DMS153 (cell line): ENCODE measurements at regions not wholly inside any gene's neighbourhood (a gene's known extent, or its start where the extent isn't known, plus 50 kb on each side); places are given as distances from the start of the nearest gene placed in this dataset.

Experiments
- DNase-seq: peaks from one replicate; lab custom pipeline; 2025; lab: John Stamatoyannopoulos, UW

DNA sequence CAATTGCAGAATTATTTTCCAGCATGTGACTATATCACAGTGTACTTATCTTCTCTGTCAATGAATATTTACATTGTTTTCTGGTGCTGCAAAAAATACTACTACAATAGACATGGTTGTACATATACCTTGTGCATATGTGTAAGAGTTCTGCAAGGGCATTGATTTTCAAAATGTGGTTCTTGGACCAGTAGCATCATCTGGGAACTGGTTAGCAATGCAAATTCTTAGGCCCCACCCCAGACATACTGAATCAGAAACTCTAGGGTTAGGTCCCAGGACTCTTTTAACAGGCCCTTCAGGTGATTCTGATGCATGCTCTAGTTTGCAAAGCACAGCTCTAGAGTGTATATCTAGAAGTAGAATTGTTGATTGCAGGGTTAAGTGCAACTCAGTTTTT is 292.3 kb downstream of the ZNF621 start:
- no peak for DNase-seq

DNA sequence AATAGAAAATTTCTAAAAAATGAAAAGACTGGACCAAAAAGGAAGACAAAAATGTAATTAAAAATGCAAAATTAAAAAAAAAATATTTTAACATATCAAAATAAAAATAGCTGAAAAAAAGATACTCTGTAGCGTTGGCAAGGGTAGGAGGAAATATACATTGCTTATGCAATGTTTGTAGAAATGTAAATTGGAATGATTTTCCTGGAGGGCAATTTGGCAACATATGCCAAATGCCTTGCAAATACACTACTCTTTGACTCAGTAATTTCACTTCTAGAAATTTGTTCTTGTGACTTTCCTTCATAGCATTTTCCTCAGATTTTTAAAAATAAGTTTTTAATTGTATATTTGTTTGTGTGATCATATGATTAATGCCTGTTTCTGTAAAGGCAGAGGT is 296.6 kb downstream of the ZNF621 start:
- DNase-seq = no peak

DNA sequence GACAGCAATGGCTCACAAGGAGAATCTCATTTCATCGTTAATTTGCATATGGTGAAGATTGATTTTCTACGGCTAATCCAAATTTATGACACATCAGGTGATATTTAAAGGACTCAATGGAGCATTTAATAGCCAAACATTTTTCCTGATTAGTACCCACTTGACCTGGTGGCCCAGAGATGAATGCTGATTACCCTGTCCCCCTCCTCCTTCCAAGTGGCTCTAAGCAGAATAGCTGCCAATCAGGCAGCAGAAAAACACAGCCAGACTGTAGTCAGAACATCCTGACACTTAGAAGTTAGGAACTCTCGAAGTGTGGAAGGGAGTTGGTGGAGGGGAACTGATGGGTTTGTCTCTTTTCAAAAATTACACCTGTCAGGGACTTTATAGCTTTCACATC is 302.5 kb downstream of the ZNF621 start:
- DNase-seq = no peak

DNA sequence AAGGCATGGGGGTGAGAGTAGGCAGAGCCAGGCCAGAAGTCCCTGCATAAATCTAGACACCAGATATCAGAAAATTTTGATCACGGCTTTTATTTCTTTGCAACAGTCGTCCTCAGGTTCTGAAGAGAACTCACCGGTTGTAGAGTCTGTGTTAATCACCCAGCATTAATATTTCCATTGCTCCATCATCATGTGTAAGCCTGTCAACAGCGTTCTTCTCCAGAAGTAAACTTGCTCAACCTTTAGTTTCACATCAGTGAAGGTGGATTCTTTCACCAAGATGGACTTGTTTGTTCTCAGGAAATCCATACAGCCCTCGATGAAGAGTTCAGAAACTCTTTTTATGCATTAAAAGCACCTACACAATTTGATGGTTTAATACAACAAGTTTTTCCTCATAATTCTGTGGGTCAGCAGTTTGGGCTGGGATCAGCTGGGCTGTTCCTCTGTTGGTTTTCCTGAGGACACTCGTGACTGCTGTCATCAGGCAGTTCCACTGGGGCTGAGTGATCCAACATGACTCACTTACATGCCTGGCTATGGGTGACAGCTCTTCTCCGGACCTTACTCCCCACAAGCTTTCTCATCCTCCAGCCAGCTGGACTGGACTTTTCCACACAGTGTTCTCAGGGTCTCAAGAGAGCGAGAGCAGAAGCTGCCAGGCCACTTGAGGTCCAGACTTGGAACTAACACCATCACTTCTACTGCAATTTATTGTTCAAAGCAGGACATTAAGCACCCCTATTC is 303.4 kb downstream of the ZNF621 start:
- DNase-seq = no peak

DNA sequence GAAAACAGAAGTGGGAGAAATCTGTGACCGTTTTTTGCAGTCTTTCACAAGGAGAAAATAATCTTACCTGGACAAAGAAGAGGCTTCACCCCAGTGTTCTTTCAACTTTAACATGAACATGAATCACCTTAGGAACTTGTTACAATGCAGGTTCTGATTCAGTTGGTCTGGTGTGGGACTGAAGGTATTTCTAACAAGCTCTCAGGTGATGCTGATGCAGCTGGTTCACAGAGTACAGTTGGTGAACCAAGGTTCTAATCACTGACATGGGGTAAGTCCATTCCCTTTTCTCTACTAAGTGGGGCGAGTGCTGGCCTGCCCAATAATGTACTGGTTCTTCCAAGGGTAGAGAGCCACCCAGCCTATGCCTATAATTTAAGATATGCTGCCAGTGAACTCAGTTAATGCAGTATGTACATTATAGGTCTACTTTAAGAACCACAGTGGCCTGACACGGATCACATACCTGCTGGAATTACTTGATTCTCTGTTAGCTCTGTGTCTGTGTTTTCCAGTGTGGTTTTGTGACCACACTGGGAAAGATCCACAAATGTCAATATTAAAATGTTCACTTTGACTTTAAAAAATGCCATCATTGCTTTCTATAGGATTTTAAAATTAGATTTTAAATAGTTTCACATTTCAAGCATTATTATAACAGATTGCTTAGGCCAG is 304.1 kb downstream of the ZNF621 start:
- DNase-seq = no peak

DNA sequence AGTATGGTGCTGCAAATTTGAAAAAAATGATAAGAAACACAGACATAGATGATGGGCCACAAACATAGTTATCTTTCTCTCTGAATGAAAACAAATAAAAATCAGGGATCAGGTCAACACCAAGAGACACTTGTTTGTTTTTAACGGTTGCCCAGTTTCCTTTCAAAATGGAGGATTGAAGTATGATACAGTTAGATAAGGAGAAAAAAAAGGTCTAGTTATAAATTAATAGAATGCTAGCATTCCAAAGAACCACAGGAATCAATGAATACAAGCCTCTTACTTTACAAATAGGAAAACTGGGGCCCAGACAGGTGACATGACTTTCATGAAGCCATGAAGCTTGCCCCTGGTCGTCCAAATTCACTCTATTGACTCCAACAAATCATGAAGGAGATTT is 305.1 kb downstream of the ZNF621 start:
- no peak for DNase-seq

DNA sequence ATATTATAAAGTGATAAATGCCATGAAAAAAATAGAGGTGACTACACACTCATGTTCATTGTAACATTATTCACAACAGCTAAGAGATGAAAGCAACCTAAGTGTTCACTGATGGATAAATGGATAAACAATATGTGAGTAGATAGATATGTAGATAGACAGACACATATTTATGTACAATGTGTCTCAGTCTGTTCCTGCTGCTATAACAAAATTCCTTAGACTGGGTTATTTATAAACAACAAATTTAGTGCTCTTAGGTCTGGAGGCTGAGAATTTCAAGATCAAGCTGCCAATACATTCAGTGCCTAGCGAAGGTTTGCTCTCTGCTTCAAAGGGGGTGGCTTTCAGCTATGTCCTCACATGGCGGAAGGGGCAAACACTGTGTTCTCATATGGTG is 312.5 kb downstream of the ZNF621 start:
- no peak for DNase-seq

DNA sequence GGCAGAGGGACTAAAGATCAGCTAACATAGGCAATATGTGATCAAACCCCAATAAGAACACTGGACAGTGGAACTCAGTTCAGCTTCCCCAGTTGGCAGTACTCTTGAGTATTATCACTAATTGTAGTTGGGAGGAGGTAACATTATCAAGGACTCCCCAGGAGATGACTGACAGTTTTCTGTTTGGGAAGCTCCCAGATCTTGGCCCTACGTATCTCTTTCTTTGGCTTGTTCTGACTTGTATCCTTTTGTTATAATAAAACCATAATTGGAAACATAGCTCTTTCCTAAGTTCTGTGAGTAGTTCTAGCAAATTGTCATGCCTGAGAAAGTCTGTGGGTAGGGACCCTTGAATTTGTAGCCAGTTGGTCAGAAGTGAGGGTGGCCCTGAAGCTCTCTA is 316.4 kb downstream of the ZNF621 start:
- DNase-seq = no peak

DNA sequence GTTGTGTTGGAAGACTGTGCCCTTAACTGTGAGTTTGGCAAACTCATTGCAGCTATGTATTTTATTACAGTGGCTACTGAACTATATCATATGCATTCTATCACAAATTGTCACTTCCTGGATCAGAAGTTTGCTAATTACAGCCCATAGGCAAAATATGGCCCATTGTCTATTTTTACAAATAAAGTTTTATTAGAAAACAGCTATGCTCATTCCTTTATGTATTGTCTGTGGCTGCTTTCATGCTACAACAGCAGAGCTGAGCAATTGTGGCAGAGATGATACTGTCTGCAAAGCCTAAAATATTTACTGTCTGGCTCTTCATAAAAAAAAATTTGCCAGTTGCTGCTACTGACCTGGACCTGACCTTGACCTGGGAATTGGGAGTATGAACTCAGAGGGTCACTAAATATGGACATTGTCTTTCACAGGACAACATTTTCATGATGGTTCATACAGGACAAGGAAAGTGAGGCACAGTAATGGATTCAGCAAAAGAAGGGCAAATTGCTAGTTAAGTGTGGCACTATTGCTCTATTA is 316.9 kb downstream of the ZNF621 start:
- DNase-seq = no peak

DNA sequence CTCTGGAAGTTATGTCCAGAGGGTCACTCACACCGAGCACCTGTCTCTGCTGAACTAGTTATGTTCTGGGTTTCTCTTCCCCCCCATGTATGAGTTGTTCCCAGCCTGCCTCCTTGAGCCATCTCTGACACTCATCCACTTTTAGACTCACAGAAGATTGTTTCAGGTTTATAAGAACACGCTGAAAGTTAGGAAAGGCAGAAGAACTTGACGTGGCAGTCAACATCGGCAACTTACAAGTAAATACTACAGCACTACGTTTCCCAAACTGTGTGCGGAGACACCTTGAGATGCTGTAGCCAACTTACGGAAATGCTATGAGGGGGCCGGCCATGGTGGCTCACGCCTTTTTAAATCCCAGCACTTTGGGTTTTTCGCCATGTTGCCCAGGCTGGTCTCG is 318.0 kb downstream of the ZNF621 start:
- DNase-seq = no peak

DNA sequence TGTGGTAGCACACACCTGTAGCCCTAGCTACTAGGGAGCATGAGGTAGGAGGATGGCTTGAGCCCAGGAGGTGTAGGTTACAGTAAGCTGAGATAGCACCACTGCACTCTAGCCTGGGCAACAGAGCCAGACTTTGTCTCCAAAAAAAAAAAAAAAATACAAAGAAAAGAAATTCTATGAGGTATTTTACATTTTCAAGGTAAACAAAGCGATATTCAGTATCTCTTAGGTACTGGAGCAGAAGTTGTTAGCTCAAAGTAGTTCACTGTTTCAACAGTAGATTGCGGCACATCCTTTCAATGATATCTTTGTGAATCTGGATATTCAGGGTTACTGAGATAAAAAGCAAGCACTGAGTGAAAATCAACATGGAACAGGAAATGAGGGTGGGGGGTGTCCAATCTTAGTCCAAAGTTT is 318.5 kb downstream of the ZNF621 start:
- no peak for DNase-seq

DNA sequence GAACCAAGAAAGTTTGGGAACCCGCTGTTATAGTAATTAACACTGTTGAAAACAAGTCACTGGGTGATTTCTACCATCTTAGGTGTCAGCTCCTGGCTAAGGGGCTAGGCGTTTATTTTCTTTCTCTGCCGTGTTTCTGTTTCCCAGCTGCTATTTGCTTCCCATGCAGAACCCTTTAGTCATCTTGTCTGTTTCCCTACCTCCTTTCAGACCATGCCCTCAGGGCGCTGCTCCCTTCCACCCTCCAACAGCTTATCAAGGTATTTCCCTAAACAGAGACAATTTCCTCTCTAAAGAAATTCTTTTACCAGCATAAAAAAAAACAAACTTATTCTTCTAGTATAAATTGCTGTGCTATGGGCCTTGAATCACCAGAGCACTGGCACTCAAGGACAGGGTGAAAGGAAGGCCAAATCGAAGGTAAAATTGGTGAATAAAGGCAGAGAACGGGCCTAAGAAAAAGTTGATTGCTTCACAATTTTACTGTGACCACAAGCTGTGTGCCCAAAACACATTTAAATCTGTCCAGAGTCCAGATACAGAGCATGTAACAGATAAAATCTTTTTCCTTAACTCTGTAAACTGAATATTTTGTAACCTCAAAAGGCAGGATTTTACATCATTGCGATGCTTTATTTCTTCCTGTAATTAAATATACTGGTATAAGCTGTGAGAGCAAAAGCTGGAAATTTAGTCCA is 319.2 kb downstream of the ZNF621 start:
- DNase-seq = no peak

DNA sequence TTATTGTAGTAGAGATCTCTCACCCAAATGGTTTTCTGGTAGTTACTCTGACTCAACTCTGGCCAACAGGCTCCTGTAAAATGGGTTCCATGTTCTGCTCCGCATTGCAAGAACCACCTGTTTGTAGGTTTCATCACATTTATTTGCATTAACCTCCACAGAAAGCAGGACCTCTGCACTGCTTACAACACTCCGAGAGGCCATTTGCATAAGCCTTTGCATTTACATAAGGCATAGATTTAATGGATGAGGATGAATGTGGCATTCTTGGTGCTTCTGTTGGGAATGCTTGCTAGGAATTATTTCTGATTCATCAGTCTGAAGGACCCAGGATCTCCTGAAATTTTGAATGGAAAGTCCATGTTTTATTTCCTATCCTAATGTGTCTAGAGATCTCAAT is 320.1 kb downstream of the ZNF621 start:
- DNase-seq = no peak

DNA sequence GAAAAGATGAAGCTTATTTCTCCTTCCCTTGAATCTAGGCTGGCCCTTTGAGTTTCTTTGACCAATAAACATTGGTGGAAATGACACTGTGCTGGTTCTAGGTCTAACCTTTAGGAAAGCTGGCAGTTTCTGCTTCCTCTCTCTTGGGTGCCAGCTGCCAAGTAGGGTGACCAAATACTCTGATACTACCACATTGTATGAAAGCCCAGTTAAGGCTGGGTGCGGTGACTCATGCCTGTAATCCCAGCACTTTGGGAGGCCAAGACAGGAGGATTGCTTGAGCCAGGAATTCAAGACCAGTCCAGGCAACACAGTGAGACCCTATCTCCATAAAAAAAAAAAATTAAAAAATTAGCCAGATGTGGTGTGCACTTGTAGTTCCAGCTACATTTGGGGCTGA is 320.7 kb downstream of the ZNF621 start:
- no peak for DNase-seq

DNA sequence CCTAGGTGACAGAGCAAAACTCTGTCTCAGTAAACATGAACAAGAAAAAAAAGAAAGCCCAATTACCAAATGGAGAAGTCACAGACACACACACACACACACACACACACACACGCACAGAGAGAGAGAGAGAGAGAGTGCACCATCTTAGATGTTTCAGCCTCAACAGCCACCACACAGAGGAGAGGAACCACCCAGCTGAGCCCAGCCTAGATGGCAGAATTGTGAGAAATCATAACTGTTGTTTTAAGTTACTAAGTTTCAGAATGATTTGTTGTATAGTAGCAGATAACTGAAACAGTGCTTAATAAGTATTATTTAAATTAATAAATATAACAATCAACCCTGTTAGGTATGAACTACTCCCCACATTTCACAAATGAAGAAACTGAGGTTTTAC is 321.2 kb downstream of the ZNF621 start:
- no peak for DNase-seq

DNA sequence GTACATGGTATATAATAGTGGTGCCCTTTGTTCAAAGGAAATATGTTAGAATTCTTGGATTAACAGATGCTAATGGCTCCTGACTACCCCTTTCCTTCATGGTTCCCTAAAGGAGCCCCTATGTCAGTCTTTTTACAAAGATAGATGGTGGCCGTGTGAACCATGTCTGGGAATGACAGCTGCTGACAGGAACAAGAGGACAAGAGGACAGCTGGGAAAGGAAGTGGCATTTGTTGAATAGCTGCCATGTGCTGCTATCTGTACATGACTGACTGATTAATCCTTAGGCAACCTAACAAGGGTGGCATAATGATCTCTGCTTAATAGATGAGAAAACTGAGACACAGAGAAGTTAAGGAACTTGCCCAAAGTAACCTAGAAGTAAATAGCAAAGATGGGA is 321.7 kb downstream of the ZNF621 start:
- DNase-seq = no peak

DNA sequence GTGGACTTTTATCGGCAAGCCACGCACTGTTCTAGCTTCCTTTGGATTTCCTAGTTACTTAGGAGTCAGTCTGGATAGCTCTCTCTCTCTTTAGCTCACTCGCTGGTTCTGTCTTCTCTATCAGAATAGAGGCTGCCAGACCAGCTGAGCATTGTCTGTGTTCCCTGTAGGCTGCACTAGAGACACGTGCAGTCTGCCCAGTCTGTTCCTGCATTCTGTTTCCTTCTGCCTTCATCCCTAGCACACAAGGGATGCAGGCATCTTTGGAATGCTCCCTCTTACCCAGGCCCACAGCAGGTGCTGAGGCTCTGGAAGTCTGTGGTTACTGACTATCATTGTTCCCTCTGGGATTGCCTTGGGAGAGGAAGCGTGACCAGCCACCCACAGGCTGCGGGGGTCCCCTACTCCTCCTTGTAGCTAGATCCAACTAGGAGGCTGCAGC is 322.8 kb downstream of the ZNF621 start:
- DNase-seq = no peak

DNA sequence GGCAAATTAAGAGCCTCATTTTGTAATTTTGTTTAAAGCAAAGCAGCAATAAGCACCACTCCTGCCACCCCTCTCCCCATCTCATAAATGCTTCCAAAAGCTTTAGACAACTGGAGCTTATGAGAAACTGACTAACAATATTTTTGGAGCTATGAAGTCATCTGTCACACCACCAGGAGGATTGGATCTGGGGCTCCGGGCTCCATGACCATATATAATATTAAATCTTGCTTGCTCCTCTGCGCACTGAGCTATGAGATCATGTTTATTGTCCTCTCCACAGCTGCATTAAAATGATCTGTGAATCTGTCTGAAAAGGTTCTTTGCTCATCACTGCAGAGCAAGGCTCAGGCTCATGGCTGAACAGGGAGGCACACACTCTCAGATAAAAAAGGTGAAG is 323.7 kb downstream of the ZNF621 start:
- no peak for DNase-seq

DNA sequence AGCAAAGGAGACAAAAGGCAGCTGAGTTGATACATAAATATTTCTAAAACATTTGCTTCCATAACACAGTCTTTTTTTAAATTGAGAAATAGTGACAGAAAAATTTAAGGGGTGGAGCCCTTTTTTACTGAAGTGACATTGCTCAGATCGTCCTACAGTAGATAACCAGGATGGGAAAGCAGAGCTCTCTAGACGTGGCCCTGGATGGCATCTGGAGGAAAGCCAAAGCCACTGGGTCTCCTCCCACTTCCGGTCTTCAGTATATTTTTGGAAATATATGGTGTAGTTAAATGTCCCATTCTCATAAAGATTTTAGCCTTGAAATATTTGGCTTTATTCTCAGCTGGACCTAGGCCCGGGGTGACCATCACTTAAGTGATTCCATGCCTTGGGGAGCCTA is 326.1 kb downstream of the ZNF621 start:
- DNase-seq = no peak

DNA sequence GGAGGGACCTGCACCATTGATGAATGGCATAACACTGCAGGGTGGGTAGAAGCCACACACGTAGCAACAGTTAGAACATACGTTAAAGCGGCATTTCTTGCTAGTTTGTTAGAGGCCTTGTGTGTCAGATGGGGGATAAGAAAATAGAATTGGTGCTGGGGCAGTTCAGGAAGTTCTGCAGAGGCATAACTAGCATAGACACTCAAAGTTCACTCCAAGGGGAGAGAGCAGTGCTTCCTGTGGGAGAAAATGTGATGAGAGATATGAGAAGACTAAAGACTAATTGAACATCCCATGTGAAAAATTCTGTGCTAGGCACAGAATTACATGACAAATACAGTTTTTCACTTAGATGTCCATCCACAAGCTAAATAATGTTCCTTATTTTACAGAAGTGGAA is 327.1 kb downstream of the ZNF621 start:
- no peak for DNase-seq

DNA sequence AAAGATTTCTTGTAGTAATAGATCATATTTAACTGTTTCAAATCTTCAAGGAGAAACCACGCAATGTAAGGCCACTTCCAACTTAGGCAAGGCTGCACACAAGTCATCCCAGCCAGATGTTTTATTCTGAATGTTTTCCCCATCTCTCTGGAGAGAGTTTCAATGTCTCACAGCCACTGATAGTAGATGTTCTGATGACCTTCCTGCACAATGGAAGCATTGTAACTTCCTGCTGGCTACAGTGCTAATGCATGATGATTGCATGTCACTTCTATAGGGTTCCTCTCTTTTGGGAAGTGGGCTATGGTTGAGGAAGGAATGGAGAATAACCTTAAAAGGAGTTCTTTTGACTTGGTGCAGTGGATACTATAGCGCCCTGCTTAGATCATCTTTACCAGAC is 328.0 kb downstream of the ZNF621 start:
- DNase-seq = no peak

DNA sequence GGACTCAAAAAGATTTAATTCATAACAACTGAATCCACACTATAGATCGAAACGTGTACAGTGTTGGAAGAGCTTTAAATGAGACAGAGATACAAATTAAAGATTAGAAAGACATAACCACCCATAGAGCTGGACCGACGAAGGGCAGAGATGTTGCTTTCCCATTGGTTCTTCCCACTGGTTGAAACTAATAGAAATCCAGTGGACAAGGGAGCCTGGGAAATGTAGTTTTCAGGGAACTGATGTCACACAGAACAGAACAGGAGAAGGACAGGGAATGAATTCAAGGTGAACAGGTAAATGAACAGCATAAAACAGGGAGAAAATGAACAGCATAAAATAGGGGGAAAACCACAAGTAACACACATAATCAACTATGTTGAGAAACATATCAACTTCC is 328.7 kb downstream of the ZNF621 start:
- DNase-seq = no peak

DNA sequence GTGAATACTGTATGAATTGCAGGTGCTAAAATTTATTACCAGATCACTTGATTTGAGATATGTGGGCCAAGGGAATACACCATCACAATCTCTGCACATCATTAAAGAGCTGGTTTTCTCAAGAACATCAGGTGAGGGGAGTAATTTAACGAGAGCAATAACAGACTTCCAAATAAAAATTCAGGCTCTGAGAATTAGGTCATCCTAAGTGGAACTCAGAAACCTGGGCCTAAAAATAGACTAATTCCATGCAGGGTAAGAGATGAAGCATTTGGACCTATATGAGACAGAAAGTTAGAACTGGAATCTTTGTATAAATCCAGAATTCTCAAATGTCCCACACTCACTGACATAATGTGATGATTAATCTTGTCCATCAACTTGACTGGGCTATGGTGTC is 331.1 kb downstream of the ZNF621 start:
- DNase-seq = no peak
